HepG2 (cell line): ENCODE measurements at regions not wholly inside any gene's neighbourhood (a gene's known extent, or its start where the extent isn't known, plus 50 kb on each side); places are given as distances from the start of the nearest gene placed in this dataset.

Experiments used
- ATF3 ChIP-seq: sonication (generic); formaldehyde crosslinking; IDR thresholded peaks from 2 replicates; pipeline ENCODE4 v1.4.0; 2020; ENCODE audit warnings: missing genetic modification reagents
- FOSL1 ChIP-seq: sonication (generic); formaldehyde crosslinking; IDR thresholded peaks from 2 replicates; pipeline ENCODE4 v1.9.0; 2021; ENCODE audit warnings: missing genetic modification reagents, borderline replicate concordance
- POLR2A ChIP-seq, 2 experiments: IDR thresholded peaks; 2 replicates each; pipeline ENCODE4 v1.6.1; 2011; ENCODE audit warnings: low read depth in 2 of 2, low read length in 2 of 2, mild to moderate bottlenecking in 1 of 2, moderate library complexity in 1 of 2; ENCODE audit not compliant: insufficient read depth in 1 of 2
- RBM39 ChIP-seq: fragments of 200-400 bp; formaldehyde crosslinking; IDR thresholded peaks from one replicate; pipeline ENCODE4 v1.6.1; 2018; ENCODE audit warnings: antibody characterized with exemption, mild to moderate bottlenecking, low read depth, low read length; ENCODE audit not compliant: poor library complexity, severe bottlenecking
- RNF2 ChIP-seq: fragments of 450-650 bp; conservative IDR thresholded peaks from 2 replicates; pipeline ENCODE4 v1.6.1; 2016; ENCODE audit warnings: low read depth
- U2AF2 ChIP-seq: fragments of 200-400 bp; formaldehyde crosslinking; IDR thresholded peaks from 2 replicates; pipeline ENCODE4 v1.6.1; 2017; ENCODE audit warnings: low read depth, mild to moderate bottlenecking, low read length
- ZBTB4 ChIP-seq: sonication (generic); formaldehyde crosslinking; IDR thresholded peaks from 2 replicates; pipeline ENCODE4 v1.4.0; 2020; ENCODE audit warnings: missing genetic modification reagents, mild to moderate bottlenecking, borderline replicate concordance
- ZNF138 ChIP-seq: sonication (generic); formaldehyde crosslinking; IDR thresholded peaks from 2 replicates; pipeline ENCODE4 v1.5.0; 2020; ENCODE audit warnings: mild to moderate bottlenecking, low read depth, missing genetic modification reagents
- ZNF577 ChIP-seq: sonication (generic); formaldehyde crosslinking; IDR thresholded peaks from 2 replicates; pipeline ENCODE4 v1.4.0; 2020; ENCODE audit warnings: mild to moderate bottlenecking, low read depth, missing genetic modification reagents, borderline replicate concordance

- TF ChIP-seq RBM39: no peak
- no peak for TF ChIP-seq ATF3 (CRISPR knock-in tag)
- TF ChIP-seq RNF2: no peak
- no peak for TF ChIP-seq ZNF577 (CRISPR knock-in tag)
- no peak for TF ChIP-seq U2AF2
- TF ChIP-seq FOSL1: no peak
- TF ChIP-seq POLR2A (IDR thresholded peaks at IDR 0.05; ENCODE audit: insufficient read depth in 1 of 2, low read depth in 2 of 2, low read length in 2 of 2): no peak
- TF ChIP-seq ZBTB4 (CRISPR knock-in tag): no peak
- TF ChIP-seq ZNF138 (CRISPR knock-in tag): no peak
These were observed 383.4 kb upstream of the TRIB2 start for GRCh38 chr2:12333293-12333692.
